Stimulated activated CD4-positive, alpha-beta T cell treated with anti-CD3 and anti-CD28 coated beads, TNF-alpha, amount 100 ng/mL, for 48 hours (primary cell): ENCODE measurements at regions not wholly inside any gene's neighbourhood (a gene's known extent, or its start where the extent isn't known, plus 50 kb on each side); places are given as distances from the start of the nearest gene placed in this dataset.
"Not testable (repeated sequence)": the region's sequence is repeated elsewhere in the genome, so short reads cannot be mapped to it uniquely, and the experiment has no call there.

Experiments
- DNase-seq, 3 donors: peaks; one replicate each; pipeline ENCODE4 v3.0.0-alpha.2; 2020; ENCODE audit warnings: low read depth in 3 of 3

DNA sequence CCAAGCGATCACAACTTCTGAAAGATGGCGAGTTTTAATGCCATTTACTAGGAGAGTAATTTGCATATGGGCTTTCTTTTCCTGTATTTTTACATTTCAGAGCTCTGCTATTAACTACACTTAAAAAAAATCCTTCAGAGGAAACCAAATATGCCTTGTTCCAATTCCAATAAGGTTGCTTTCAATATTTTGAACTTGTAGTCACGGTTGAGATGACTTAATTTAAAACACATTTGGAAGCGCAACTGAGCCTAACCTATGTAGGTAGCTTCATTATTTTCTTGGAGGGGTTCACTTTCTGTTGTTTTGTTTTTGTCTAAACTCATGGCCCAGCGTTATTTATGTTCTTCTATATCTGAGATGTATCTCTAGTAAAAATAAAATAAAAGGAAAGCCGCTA lies 93.4 kb downstream of the BLID start:
- DNase-seq, result no peak

DNA sequence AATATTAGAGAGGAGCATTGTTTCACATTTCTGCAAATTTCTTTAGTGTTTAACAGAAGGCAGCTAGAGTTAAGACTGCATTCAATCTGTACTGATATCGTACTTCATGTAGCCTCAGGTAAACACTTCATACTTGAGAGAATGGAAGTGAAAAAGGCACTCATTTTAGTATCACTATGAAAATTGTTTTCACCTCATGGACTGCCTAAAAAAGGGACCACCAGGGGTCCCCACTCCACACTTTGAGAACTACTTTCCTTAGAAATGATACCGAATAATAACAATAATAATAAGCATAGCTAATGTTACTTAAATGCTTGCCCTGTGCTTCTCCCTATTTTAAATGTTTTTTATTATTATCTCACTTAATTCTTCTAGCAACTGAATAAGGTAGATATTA lies 95.1 kb downstream of the BLID start:
- no peak for DNase-seq

DNA sequence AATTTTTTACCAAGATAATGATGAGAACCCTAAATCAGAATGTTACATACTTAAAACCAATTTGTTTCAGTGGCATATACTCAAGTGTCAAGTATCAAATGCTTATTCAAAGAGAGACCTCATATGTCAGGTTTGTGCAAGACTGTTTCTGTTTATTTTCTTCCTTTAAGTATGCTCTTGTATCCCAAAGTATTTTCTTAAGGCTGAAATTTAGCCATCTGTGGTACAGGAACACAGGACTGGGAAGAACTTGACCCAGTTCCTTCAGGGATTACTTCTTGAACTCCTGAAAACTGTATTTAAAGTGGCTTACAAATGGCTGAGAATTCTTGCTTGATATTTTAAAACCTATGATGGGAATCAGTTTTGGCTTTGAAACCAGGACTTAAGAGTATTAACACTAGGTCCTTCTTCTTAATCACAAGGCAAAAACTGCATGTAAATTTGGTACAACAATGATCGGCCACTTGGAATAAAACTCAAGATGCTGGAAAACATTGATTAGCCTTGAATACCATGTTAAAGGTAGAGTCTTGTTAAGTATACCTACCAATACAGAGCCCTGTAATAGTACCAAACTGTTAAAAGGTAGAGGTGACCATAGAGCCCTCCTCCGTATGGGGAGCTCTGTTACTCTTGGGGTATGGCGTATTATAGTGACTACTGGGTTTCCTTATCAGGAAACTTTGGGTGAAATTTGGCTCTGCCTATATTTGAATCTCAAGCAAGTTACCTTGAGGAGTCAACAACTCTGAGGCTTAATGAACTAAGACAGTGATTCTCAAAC lies 95.9 kb downstream of the BLID start:
- DNase-seq, result no peak

DNA sequence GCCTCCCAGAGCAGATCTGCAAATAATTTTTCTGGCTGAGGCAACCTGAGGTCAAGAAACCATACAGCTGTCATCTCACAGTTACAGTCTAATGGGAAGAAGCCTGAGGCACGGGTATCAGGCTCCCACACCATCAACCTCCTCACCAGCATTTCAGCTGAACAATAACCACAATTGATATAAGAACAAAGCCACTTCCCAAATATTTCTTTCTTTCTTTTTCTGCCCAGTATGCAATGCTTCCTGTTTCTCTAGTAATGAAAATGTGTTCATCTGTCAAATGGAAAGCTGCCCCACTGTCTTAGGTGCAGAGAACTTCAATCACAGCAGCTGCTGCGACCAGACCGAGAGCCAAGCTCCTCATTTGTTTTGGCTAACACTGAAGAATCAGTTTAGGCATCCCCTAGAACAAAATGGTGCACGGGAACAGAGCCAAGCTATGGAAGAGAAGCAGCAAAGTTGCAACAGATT lies 108.4 kb downstream of the BLID start:
- DNase-seq, result no peak

DNA sequence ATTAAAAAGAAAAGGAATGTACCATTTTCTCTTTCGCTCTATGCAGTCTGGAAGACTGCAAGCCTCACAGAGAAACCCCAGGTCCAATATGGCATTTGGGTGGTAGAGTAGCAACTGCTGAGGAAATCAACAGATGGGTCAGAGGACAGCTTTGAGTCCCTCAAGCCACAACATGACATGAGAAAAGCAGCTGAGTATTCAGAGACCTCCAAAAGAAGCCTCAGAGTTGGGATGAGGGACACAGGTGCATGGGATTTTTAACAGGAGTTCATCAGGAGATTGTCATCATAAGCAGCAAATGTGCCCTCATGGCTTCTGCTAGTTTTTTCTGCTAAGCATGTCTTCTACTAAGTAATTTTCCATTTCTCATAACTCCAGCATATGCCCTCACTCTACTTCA lies 111.6 kb downstream of the BLID start:
- DNase-seq, result no peak

DNA sequence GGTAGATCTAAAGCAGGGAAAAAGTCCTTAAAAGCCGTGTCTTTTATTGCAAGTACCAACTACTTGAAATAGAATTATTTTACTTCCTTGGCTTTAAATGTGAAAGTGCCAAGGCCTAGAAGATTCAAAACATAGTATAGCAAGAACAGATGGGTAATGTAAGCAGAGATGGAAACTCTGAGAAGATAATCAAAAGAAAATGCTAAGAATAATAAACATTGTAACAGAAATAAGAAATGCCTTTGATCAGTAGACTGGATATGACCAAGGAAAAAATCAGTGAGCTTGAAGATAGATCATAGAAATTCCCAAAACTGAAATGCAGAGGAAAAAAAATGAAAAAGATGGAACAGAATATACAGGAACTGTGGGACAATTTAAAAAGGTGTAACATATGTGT lies 113.1 kb downstream of the BLID start:
- no peak for DNase-seq

DNA sequence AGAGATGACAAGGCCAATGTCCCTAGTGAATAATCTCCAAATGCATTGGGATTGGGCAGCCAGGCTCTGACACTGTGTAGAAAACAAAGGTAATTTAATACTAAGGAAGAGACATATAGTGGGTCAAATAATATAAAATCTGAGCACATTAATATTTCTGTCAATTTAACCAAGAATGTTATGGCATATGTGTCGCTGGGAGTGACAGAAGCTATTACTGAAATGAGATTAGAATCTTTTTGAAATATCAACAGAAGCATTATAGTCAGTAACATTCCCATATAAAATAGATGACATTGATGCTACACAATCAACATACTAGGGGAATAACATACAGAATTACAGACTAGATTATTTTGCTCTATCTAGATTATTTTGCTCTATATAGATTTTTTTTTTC lies 114.0 kb downstream of the BLID start:
- DNase-seq, result no peak

DNA sequence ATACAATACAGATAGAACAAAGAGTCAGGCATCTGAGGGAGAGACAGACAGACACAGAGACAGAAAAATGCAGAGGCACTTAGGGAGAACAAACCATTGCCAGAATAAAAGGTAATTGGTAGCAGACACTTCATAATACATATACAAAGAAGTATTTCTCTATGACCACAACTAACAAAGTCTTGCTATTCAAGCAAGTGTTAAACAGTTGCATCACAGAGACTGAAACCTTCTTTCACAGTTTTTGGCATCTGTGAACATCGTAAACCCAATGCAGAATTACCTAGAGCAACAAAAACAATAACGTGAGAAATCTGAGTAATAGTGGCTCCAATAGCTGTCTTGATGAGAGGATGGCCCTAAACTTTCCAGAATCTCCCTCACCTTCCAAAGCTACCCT lies 116.4 kb downstream of the BLID start:
- no peak for DNase-seq

DNA sequence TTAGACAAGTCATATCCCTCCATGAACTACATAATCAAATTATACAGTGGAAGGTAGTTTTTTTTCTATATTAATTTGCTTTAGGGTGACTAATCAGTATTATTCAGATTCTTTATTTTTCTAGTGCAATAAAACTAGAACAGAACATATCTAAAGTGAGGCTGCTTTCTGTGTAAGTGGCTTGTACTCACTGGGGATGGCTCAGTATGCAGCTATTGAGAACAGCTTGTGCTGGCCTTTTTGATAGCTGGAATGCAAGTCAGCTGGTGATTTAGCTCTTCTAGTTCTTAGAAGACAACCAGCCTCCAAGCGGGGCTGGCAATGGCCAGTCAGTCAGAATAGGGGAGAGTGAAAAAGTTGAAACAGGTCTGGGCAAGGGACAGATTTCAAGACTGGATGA lies 119.4 kb downstream of the BLID start:
- DNase-seq, result no peak

DNA sequence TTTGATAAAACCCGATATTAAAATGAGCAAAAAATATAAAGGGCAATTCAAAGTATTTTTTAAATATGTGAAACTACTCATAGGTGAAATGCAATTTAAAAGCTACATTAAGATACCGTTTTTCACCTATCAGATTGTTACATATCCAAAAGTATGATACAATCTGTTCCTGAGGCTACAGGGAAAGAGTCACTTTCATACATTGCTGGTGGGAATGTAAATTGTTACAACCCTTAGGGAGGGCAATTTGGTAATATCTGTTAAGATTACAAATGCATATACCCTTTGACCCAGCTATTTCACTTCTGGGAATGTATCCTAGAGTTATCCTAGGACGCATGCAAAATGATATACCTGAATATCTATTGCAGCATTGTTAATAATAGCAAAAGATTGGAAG lies 132.1 kb downstream of the BLID start:
- no peak for DNase-seq

DNA sequence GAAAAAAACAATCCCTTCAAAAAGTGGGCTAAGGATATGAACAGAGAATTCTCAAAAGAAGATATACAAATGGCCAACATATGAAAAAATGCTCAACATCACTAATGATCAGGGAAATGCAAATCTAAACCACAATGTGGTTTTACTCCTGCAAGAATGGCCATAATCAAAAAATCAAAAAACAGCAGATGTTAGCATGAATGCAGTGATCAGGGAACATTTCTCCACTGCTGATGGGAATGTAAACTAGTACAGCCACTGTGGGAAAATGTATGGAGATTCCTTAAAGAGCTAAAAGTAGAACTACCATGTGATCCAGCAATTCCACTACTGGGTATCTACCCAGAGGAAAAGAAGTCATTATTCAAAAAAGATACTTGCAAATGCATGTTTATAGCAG lies 138.1 kb downstream of the BLID start:
- DNase-seq, result not testable (repeated sequence)

DNA sequence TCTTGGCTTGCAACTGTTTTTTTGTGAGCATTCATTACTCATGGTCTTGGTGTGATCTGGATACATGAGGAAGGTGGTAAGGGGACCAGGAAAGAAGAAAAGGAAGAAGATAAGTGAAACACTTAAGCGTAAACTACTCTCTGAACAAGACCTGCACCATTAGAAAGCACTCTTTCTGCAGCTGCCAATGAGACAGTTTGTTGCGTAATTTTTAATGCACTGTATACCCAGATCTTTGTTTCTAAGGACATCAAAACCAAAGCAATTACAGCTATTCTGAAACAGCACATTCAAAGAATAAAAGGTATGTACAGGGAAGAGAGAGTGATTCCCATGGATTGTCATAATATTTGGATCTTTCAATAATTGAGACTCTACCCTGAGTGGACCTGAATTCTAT lies 147.4 kb downstream of the BLID start:
- DNase-seq, result no peak

DNA sequence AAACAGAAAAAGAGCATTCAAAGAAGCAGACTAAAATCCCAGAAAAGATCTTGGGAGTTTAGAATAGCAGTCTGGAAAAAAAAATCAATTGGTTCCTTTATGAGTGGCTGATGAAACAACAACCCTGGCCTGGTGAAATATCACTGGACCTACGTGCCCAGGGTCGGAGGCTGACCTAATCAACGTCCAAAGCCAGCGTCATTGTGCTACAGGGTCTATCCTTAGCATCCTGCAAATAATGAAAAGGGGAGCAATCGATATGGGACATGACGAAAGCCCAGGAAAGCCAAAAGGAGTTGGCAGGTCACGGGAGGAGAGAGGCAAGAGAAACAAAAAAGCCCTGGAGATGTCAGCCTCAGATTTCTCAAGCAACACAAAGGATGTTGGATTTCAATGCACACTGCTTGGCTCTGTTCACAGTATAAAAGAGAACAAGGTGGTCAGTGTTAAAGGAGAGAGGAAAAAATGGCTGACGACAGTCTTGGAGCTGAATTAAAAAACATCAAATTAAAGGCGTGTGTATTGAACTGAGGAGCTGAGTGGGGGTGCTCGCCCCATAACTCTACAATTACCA lies 148.8 kb downstream of the BLID start:
- no peak for DNase-seq

DNA sequence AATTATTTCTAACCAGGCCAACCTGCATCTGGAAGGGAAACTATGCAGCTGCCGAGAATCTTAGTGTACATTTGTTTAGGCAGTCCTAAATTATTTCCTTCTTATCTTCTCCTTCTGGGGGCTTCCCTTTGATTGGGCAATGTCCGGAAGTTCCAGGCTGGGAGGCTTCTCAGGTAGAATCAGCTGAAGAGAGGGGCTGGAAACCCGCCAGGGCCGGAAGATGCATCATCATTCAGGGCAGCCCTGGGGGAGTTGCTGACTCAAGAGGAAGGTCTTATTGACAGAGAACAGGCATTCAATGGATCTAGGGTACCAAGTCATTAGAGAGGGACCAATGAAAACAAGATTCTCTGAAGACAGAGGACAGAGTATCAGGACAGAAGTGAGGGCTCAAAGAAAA lies 150.7 kb downstream of the BLID start:
- no peak for DNase-seq

DNA sequence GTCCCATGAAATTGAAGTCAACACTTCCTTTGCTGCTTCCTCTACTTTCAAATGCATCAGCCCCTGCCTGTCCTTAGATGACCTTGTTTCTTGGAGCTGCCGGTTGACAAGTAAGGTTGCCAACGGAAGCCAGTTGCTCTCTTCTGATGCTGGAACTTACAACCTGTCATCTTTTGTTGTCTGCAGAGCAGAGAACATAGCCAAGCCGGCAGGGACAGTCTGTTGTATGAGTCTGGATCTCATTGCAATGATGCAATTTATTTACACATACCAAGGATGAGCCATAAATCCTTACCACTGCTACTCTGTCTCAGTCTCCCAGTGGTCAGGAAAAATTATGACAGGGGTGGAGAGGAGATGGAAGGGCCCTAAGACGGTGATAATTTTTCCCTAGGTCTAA lies 151.4 kb downstream of the BLID start:
- DNase-seq, result no peak

DNA sequence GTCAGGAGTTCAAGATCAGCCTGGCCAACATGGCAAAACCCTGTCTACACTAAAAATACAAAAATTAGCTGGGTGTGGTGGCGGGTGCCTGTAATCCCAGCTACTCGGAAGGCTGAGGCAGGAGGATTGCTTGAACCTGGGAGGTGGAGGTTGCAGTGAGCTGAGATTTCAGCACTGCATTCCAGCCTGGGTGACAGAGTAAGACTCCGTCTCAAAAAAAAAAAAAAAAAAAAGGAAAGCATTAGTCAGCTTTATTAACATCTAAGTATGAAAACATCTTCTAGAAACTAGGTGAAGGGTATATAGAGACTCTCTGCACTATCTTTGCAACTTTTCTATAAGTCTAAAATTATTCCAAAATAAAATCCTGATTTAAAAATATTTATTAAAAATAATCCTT lies 152.2 kb downstream of the BLID start:
- not testable (repeated sequence) for DNase-seq

DNA sequence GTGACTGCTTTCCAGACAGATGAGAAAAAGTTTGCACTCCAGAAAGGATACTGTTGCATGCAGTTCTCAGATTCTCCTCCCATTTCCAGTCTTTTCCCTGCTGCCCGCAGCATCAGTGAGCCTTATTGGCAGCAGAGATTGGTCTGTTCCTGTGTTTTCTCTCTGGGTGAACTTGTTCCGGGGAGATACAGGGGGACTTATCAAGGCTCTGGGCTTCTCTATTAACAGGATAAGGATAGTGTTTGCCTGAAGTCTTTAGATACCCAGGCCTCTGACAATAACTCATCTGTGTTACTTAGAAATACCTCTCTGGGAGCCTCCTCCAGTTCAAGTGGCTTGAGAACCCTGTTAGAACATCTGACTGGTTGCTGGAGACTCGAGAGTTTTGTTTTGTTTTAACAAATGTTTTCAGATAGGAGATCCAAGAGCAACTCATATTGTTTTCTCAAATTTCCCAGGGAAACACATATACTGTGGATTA lies 154.7 kb downstream of the BLID start:
- no peak for DNase-seq

DNA sequence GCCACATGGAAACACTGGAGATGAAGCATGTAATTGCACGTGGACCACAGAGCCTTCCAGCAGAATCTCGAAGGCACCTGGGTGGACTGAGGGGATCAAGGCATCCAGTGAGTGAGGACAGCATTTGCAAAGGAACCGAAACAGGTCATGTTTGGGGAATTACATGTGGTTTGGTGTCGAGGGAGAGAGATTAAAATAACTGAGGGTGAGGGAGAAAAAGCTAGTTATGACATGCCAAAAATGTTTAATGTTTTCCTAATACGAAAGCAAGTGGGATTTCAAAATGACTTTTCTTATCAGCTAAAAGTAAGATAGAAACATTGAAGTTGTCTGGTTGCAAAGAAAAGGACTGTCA lies 157.1 kb downstream of the BLID start:
- no peak for DNase-seq

DNA sequence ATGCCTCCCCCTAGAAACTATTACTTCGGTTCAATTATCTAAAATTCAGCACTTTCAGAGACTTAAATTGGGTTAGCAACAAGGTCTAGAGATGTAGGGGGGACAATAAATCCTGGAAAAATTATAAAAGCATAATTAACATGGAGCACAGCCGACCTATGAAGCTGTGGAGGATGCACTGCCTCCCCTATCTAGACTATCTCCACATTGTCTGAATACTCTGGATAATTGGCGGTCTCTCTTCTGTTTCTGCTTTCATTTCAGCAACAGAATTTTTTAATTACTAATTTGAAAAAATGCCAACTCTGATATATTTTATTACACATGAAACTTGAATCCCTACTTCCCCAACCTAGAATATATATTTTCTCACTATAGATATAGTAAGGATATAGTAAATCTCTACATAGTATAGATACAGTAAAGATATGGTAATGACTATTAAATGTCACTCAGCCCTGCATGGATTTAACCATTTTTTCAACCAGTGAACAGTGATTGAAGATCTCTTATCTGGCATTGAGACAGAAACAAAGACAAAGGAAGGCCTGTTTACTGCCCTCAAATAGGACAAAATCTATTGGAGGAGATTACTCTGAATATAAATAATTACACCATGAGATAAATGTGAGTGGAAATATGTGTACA lies 157.6 kb downstream of the BLID start:
- no peak for DNase-seq

DNA sequence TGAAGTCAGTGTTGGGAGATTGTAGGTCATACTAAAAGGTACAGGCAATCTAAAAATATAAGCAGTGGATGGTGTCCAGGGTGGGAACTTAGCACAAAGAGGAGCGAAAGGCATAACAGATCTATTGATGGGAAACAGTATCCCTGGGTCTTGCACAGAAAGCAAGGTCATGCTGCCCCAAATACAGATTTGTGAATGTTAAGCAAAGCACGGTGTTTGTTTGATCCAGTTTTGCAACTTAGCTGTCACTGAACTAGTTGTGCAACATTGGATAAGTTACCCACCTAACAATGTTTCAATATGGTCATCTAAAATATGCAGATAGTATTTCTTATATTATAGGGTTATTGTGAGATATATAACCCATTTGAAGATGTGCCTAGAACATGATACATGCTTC lies 162.9 kb downstream of the BLID start:
- DNase-seq, result no peak

DNA sequence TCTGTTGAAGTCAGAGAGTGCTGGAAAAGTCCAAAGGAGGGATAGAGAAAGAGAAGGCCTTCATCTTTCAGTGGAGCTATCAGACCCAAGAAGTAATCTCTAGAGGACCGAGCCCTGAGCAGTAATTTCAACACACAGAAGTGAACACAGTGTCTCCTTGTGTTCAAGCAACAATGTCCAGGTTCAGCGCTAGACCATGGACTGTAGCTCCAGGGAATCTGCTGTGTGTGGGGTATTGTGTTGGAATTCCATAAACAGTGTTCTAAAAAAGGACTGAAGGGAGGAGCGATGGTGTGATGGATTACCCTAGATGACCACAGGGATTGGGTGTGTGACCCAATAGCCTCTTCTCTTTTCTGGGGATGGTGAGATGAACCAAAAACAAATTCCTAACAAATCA lies 165.9 kb downstream of the BLID start:
- no peak for DNase-seq

DNA sequence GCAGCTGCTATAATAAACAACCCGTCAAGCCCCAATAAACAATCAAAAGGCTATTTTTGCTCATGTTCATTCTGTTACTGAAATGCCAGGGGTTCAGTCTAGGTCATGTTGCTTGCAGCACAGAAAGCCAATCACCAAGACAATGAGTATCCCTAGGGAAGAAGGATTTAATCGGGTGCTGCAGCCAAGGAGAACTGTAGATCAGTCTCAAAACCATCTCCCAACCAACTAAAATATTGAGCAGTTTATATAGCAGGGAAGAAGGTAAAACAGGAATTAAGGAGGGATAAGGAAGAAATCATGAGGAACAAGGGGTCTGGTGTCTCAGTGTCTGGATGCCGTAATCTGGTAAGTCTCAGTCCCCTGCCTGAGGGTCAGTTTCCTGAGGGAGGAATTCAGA lies 169.5 kb downstream of the BLID start:
- DNase-seq, result no peak

DNA sequence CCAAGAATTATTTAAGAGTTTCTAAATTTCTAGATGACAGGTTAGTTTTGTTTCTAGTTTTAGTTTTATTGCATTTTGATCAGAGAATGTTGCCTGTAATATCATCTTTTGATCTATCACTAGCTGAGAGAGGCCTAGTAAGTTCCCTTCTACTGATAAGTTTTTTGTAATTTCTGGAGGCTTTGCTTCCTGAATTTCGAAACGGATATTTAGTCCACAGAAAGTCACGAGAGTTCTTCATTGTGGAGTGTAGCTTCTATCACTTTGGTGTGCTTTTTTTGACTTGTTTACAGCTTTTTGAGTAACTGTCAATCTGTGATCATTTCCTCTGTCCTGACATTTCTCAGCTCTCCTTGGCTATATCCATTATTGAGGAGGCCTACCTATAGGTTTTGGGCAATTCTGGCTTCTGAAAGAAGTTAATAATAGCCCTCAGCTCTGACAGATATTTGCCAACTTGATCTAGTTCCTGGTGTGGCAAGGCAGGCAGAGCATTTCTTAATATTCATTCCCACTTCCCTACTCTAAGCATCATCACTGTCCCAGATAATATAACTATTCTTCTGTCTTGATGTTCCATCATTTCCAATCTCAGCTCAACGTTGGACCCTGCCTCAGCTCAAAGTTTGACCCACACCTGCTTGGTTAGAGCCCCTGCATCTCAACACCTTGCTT lies 171.3 kb downstream of the BLID start:
- DNase-seq, result no peak
